TTC549 (cell line): ENCODE measurements at regions not wholly inside any gene's neighbourhood (a gene's known extent, or its start where the extent isn't known, plus 50 kb on each side); places are given as distances from the start of the nearest gene placed in this dataset.
"Not testable (repeated sequence)": the region's sequence is repeated elsewhere in the genome, so short reads cannot be mapped to it uniquely, and the experiment has no call there.

ENCODE experiments used
- FAIRE-seq: peaks from 2 replicates; lab custom pipeline; 2012; peaks lifted over from hg19 to GRCh38; lab: Jason Lieb, UNC

- no peak for FAIRE-seq
Observed at GRCh38 chrX:130467936-130468335, 66.1 kb downstream of the RBMX2 start.

GRCh38 chrX:130468395-130468923, 66.7 kb downstream of the RBMX2 start:
- FAIRE-seq: no peak

GRCh38 chrX:130482871-130483270, 81.1 kb downstream of the RBMX2 start:
- no peak for FAIRE-seq

- no peak for FAIRE-seq
Observed at GRCh38 chrX:130485870-130486269, 84.1 kb downstream of the RBMX2 start.

- FAIRE-seq: not testable (repeated sequence)
Observed at GRCh38 chrX:130495502-130495901, 93.7 kb downstream of the RBMX2 start.

- no peak for FAIRE-seq
Observed at GRCh38 chrX:130497531-130497930, 95.7 kb downstream of the RBMX2 start.

GRCh38 chrX:130498653-130499274, 97.0 kb downstream of the RBMX2 start:
- FAIRE-seq: no peak

GRCh38 chrX:130502016-130502570, 100.3 kb downstream of the RBMX2 start:
- no peak for FAIRE-seq

GRCh38 chrX:130504019-130504418, 102.2 kb downstream of the RBMX2 start:
- FAIRE-seq: no peak

GRCh38 chrX:130507015-130507414, 105.2 kb downstream of the RBMX2 start:
- no peak for FAIRE-seq

- FAIRE-seq: not testable (repeated sequence)
Observed at GRCh38 chrX:130512534-130512933, 110.7 kb downstream of the RBMX2 start.

- no peak for FAIRE-seq
Observed at GRCh38 chrX:130516123-130516522, 114.3 kb downstream of the RBMX2 start.

GRCh38 chrX:130523460-130524394, 121.9 kb downstream of the RBMX2 start:
- no peak for FAIRE-seq

GRCh38 chrX:130524476-130525194, 122.8 kb downstream of the RBMX2 start:
- no peak for FAIRE-seq

- FAIRE-seq: no peak
Observed at GRCh38 chrX:130529531-130529930, 127.7 kb downstream of the RBMX2 start.

GRCh38 chrX:130531066-130531465, 129.3 kb downstream of the RBMX2 start:
- no peak for FAIRE-seq

GRCh38 chrX:130539721-130540321, 138.0 kb downstream of the RBMX2 start:
- peak; percentile 48 for FAIRE-seq

GRCh38 chrX:130543603-130544325, 142.0 kb downstream of the RBMX2 start:
- no peak for FAIRE-seq

GRCh38 chrX:130545796-130546195, 144.0 kb downstream of the RBMX2 start:
- FAIRE-seq: no peak

- not testable (repeated sequence) for FAIRE-seq
Observed at GRCh38 chrX:130549382-130549781, 147.6 kb downstream of the RBMX2 start.

- no peak for FAIRE-seq
Observed at GRCh38 chrX:130550351-130550750, 148.6 kb downstream of the RBMX2 start.
